Spleen (tissue), 11 donors: ENCODE measurements at regions not wholly inside any gene's neighbourhood (a gene's known extent, or its start where the extent isn't known, plus 50 kb on each side); places are given as distances from the start of the nearest gene placed in this dataset.

Experiments used
- DNase-seq: peaks from one replicate; pipeline ENCODE4 v3.0.0-alpha.2; 2020
- H3K27ac ChIP-seq, 8 donors: fragments of 200-600 bp; sonication (generic) in 7 of 8; 1 replicate in 4 of 8; 2 replicates in 4 of 8; pipeline versions ENCODE4 v1.5.0 to v1.8.0; 2016 to 2021; ENCODE audit warnings: inconsistent platforms in 4 of 8, mild to moderate bottlenecking in 4 of 8, moderate library complexity in 1 of 8
- H3K27me3 ChIP-seq, 7 donors: fragments of 200-600 bp; sonication (generic) in 6 of 7; replicated peaks in 1 of 7; 1 replicate in 4 of 7; 2 replicates in 3 of 7; pipeline versions ENCODE4 v1.5.0 to v1.8.0; 2016 to 2021; ENCODE audit warnings: inconsistent platforms in 3 of 7, mild to moderate bottlenecking in 1 of 7
- H3K36me3 ChIP-seq, 6 donors: fragments of 200-600 bp; sonication (generic) in 5 of 6; 1 replicate in 4 of 6; 2 replicates in 2 of 6; pipeline versions ENCODE4 v1.5.0 to v1.8.0; 2016 to 2021; ENCODE audit warnings: inconsistent platforms in 2 of 6
- H3K4me1 ChIP-seq, 6 donors: fragments of 200-600 bp; sonication (generic) in 5 of 6; 1 replicate in 3 of 6; 2 replicates in 3 of 6; pipeline versions ENCODE4 v1.5.0 to v1.8.0; 2016 to 2021; ENCODE audit warnings: inconsistent platforms in 3 of 6
- H3K4me3 ChIP-seq, 8 donors: fragments of 200-600 bp; sonication (generic) in 7 of 8; 1 replicate in 4 of 8; 2 replicates in 4 of 8; pipeline versions ENCODE4 v1.5.0 to v1.8.0; 2016 to 2021; ENCODE audit warnings: inconsistent platforms in 4 of 8, mild to moderate bottlenecking in 4 of 8, moderate library complexity in 2 of 8
- H3K9me3 ChIP-seq, 8 donors: fragments of 200-600 bp; sonication (generic) in 7 of 8; 1 replicate in 4 of 8; 2 replicates in 4 of 8; pipeline versions ENCODE4 v1.5.0 to v1.8.0; 2016 to 2021; ENCODE audit warnings: inconsistent platforms in 4 of 8
- CTCF ChIP-seq, 11 experiments: fragments of 200-600 bp in 7 of 11; fragments of 450-650 bp in 4 of 11; sonication (generic) in 4 of 11; IDR thresholded peaks in 8 of 11; conservative IDR thresholded peaks in 3 of 11; 1 replicate in 7 of 11; 2 replicates in 4 of 11; pipeline versions ENCODE4 v1.4.0 to v1.8.0; 2016 to 2021; ENCODE audit warnings: antibody characterized with exemption in 11 of 11, inconsistent platforms in 4 of 11, mild to moderate bottlenecking in 1 of 11
- POLR2A ChIP-seq, 3 donors: fragments of 450-650 bp; IDR thresholded peaks; one replicate each; pipeline ENCODE4 v1.5.1; 2017; ENCODE audit warnings: antibody characterized with exemption in 3 of 3, mild to moderate bottlenecking in 1 of 3
- POLR2AphosphoS5 ChIP-seq, 3 donors: sonication (generic); formaldehyde crosslinking; IDR thresholded peaks; one replicate each; pipeline ENCODE4 v1.5.1; 2017; ENCODE audit warnings: antibody characterized with exemption in 3 of 3
- WGBS, 5 donors: extraction: QIAGEN DNeasy Blood & Tissue Kit in 3 of 5; methylation state at CpG; one replicate each; pipeline versions ENCODE4 v1.1.5 to v1.1.7; 2013 to 2018; 5-methylcytosine and 5-hydroxymethylcytosine counted together
- intact Hi-C: fragments of 100-400 bp; cut with DNase I; formaldehyde crosslinking; loops from one replicate; pipeline ENCODE4 v1.15.0; 2023; ENCODE audit warnings: low total_unique reads
- donor health status: healthy with polysubstance abuse.
- donor health status: DM: no; HTN: no; CAD: no; lungs with moderate emphysema.
- donor health status: DM: no; HTN: no; CAD: no.
- donor health status: Bipolar disorder and iron deficiency.
- donor health status: healthy.
- donor health status: DM: no; HTN: no; CAD: no.
- donor health status: DM: yes; HTN: yes; CAD: no.

- no peaks in the 10 kb centered on the region for H3K4me1 ChIP-seq
- no peaks in the 10 kb centered on the region for H3K36me3 ChIP-seq
- 9 to 30% (median 11%) methylated on average over 4 to 15 of the region's 15 CpGs for WGBS, 5 donors
- no peak overlapping the region for H3K4me3 ChIP-seq
- intact Hi-C loops = no loop called here
- H3K27ac ChIP-seq = no peak overlapping the region
- peaks cover 0 to 64% (median 16%) of the 10 kb centered on the region in 7 donors for H3K27me3 ChIP-seq
- DNase-seq = no peak
- no peak for TF ChIP-seq POLR2AphosphoS5 (IDR thresholded peaks at IDR 0.05)
- TF ChIP-seq CTCF (IDR thresholded peaks at IDR 0.05 in 8 of 11, conservative IDR thresholded peaks at IDR 0.05 in 3 of 11) = no peak
- no peak for TF ChIP-seq POLR2A (IDR thresholded peaks at IDR 0.05)
- no peaks in the 10 kb centered on the region for H3K9me3 ChIP-seq
These were observed 54.1 kb upstream of the B3GAT1 start for GRCh38 chr11:134466156-134466555.

GRCh38 chr11:134464981-134465730, 53.1 kb upstream of the B3GAT1 start:
- H3K4me3 ChIP-seq = no peak overlapping the region
- no peak overlapping the region for H3K27ac ChIP-seq
- no peaks in the 10 kb centered on the region for H3K36me3 ChIP-seq
- WGBS, 5 donors = 65 to 76% (median 72%) methylated on average over 13 of the region's 13 CpGs
- peaks cover 0 to 59% (median 16%) of the 10 kb centered on the region in 7 donors for H3K27me3 ChIP-seq
- no peak for DNase-seq
- no peaks in the 10 kb centered on the region for H3K9me3 ChIP-seq
- TF ChIP-seq CTCF (IDR thresholded peaks at IDR 0.05 in 8 of 11, conservative IDR thresholded peaks at IDR 0.05 in 3 of 11) (no peak), POLR2A (IDR thresholded peaks at IDR 0.05) (no peak), POLR2AphosphoS5 (IDR thresholded peaks at IDR 0.05) (no peak)
- no peaks in the 10 kb centered on the region for H3K4me1 ChIP-seq
- intact Hi-C loops = no loop called here

GRCh38 chr11:134464196-134464595, 52.2 kb upstream of the B3GAT1 start:
- DNase-seq = no peak
- Histone ChIP-seq H3K4me1 (no peaks in the 10 kb centered on the region), H3K36me3 (no peaks in the 10 kb centered on the region), H3K27ac (no peak overlapping the region), H3K4me3 (no peak overlapping the region), H3K9me3 (no peaks in the 10 kb centered on the region), H3K27me3 (peaks cover 0 to 59% (median 16%) of the 10 kb centered on the region in 7 donors)
- intact Hi-C loops = no loop called here
- TF ChIP-seq POLR2A (IDR thresholded peaks at IDR 0.05) = no peak
- TF ChIP-seq CTCF (IDR thresholded peaks at IDR 0.05 in 8 of 11, conservative IDR thresholded peaks at IDR 0.05 in 3 of 11) = no peak
- TF ChIP-seq POLR2AphosphoS5 (IDR thresholded peaks at IDR 0.05) = no peak
- WGBS, 5 donors = 38 to 62% (median 48%) methylated on average over 6 of the region's 6 CpGs

- no peak for DNase-seq
- peaks cover 0 to 4% (median 0%) of the 10 kb centered on the region in 8 donors for H3K9me3 ChIP-seq
- H3K4me1 ChIP-seq = no peaks in the 10 kb centered on the region
- H3K36me3 ChIP-seq = no peaks in the 10 kb centered on the region
- no peak for TF ChIP-seq POLR2AphosphoS5 (IDR thresholded peaks at IDR 0.05)
- TF ChIP-seq POLR2A (IDR thresholded peaks at IDR 0.05) = no peak
- TF ChIP-seq CTCF (IDR thresholded peaks at IDR 0.05 in 8 of 11, conservative IDR thresholded peaks at IDR 0.05 in 3 of 11) = no peak
- intact Hi-C loops = no loop called here
- 81 to 86% (median 83%) methylated on average over 5 of the region's 5 CpGs for WGBS, 5 donors
- H3K4me3 ChIP-seq = no peak overlapping the region
- no peak overlapping the region for H3K27ac ChIP-seq
- peaks cover 0 to 58% (median 16%) of the 10 kb centered on the region in 7 donors for H3K27me3 ChIP-seq
These were observed 51.7 kb upstream of the B3GAT1 start for GRCh38 chr11:134463716-134464115.
